HT1080 (cell line): ENCODE measurements at regions not wholly inside any gene's neighbourhood (a gene's known extent, or its start where the extent isn't known, plus 50 kb on each side); places are given as distances from the start of the nearest gene placed in this dataset.
A peak's percentile ranks its signal among the peaks of the same experiment; 100 is the strongest.

Source experiments
- DNase-seq: peaks from one replicate; pipeline ENCODE4 v3.0.0-alpha.2; 2015; ENCODE audit warnings: low read depth

DNA sequence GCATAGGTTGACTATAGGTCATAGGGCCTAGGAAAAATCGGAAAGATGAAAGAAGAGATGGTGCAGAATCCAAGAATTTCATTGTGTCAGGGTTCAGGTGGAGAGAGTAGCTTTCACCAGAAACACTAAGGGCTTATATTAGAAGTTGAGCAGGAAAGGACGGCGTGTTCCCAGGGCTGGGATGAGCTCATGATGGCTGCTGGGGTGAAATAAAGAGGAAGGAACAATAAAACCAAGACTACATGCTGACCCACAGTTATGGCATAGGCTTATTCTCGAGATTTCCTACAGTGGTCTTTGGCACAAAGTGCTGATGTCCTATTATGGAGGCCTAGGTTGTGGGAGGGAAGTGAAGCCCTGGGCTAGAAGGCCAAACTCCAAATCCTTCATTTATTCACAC, 195.8 kb downstream of the PTEN start:
- no peak for DNase-seq

DNA sequence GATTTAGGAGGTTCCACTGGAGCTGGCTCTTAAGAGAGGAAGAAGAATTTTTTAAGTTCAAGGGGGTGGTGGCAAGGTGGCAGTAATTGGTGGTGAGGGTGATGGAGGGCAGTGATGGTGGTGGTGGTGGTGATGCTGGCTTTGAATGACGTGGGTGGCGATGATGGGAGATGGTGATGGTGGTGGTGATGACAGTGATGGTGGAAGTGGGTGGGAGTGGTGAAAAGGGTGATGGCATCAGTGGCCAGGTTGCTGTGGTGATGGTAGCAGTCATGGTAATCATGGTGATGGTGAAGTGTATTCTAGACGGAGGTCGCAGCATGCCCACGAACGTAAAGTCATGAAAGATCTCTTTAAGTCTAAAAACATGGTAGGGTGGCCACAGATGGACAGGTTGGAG, 197.3 kb downstream of the PTEN start:
- DNase-seq, result no peak

DNA sequence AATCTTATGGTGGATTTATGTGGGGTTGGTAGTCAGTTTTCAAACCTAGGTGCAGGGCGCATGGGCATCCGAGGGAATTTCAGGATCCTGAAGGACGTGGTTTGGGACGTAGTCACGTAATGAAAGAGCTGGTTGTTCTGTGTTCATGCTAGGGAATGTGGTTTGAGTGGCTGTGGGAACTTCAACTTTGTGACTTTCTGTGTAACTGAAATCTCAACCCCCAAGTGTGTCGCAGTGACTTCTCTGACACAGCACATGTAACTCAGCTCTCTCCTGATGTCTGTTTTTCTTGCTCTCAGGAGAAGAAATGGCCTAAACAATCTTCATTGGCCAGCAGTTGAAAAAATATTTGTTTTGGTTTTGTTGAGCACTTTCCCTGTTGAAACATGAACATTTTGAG, 199.0 kb downstream of the PTEN start:
- no peak for DNase-seq

DNA sequence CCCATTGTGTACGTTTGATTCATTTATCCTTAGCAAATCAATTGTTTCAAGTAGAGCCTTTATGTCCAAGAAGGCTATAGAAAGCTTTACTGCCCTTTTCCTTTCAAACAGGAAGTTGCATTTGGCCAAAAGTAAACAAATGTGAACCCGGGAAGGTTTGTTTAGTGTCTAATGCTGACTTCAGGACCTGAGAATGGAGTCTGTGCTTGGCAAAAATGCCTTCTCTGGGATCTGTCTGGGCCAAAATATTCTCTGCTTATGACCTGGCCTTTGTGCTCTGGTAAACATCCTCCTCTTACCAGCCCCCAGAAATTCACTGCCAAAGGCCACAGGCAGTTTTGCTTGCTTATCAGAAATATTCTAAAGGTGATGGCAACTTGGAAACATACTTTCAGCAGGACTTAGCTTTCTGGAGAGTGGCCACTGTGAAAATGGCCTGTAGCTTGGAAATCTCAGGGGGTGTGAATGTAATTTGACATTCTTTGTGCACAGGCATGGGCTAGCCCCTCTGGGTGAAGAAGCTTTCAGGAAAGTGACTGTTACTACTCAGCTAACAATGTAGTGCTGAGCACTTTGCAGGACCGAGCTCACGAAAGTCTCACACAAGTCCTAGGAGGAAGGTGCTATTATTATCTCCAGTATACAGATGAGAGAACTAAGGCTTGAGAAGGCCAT, 199.5 kb downstream of the PTEN start:
- DNase-seq, result no peak

DNA sequence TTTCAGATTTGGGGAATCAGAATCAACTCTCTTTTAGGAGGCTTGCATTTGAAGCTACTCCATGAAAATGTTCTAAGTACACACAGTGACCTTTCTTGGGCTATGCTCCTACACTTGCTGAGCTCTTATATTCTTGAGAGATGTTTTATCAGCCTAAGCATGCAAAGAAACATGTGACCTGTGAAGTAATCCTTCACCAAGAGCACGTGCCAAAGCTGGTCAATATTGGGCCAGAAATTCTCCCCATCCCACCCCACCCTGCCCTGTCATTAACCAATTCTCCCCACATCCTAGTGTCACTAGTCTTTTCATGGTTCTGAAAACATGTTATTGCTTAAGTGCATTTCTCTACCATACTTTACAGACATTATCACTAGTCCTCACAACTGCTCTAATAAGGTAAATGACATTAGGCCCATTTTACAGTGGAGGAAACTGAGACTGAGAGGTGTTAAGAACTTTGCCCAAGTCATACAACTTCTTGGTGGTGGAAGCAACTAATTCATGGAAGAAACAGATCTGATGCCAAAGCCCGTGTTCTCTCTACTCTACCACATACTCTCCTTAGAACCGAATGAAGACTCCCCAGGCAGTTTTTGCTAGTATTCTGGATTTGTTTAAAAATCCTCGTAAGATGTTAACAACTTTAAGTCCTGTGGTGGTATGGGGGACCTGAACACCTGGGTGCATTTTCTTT, 200.6 kb downstream of the PTEN start:
- DNase-seq, result no peak

DNA sequence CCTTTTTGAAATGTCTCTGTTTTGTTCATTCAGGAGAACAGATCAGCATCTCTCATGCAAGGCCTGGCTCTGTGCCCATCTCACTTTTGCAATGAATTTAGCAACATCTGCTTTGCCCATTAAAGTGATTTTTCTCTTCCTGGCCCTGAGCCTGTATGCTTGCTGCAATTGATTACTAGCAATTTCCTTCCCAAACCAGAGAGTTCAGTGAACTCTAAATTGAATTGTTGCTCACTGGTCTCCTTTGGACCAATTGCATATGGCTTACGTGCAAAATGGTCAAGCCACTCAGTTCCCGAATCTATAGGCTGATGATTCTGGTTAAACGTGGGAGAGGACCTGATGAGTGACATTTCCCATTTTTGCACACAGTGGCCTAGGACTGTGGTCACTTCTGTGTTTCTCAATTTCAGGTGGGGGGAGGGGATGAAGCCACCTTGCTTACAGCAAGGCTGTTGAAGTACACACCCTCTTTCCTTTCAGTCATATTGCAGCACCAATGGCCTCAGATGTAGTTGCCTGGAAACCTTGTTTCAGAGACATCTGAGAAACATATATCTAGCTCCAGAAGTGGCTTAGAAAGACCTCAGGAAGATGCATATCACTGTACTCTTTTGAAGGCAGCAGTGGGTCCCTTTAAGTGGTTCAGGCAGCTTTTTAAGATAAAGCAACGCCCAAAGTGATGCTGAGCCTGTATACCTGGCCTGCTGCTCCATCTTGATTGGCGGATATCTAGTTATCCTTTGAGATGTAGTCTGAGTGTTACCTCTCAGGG, 201.4 kb downstream of the PTEN start:
- DNase-seq, result no peak

DNA sequence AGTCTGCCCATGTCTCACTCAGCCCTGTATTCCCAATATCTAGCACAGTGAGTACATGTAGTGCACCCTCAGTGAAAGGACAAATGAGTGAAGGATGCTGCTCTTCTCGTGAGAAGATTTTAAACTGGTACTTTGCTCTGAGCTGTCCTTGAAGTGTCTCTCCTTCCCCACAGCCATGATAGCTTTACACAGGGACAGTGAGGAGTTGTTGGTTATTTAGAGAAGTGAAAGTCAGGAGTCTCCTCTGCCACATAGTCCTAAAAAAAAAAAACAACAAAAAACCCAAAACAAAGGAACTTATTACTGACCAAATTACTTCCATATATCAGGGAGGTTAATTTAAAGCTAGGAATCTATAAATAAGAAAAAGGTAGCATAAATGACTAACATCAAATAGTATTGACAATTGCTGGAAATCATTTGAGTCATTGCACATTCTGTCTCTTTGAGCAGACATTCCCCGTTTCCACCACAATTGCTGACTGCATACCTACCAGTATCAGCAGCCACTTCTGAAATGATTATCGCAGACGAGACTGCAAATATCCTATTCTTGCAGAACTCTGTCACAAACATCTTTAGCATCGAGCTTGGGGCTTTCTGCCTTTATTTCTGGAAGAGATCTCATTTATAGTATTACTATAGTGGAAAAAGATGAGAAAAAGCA, 202.1 kb downstream of the PTEN start:
- no peak for DNase-seq

DNA sequence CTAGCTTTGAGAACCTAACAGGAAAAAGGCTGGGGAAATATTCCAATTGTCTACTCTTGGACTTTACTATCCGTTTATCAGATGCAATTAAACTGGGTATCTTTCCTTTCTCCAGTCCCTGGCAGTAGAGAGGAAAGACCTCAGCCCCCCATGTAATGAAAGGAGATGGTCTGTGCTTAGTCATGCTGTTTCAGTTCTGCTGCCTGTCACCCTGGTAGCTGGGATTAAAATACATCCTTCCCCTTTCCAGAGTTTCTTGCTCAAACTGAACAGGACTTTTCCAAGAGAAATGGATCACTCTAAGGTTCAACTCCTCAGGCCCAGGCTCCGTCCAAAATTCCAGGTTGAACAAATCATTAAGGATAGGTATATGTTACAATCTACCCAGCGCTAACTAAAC, 202.9 kb downstream of the PTEN start:
- no peak for DNase-seq

DNA sequence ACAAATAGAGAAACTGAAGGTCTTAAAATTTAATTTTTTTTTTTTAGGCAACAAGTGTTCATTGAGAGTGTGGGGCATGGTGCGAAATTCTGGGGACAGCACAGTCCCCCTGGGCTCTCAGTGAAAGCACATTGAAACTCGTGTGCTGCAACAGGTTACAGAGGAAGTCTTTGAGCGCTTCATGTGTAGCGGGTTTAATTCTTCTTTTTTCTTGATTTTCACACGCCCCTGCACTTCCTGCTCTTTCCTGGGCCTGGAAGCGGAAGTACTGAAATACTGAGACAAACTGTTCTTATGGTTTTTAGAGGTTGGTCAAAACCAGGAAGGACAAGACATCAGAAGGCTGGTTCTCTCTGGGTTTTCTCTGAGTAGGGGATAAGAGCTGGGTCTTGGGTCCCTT, 203.5 kb downstream of the PTEN start:
- no peak for DNase-seq

DNA sequence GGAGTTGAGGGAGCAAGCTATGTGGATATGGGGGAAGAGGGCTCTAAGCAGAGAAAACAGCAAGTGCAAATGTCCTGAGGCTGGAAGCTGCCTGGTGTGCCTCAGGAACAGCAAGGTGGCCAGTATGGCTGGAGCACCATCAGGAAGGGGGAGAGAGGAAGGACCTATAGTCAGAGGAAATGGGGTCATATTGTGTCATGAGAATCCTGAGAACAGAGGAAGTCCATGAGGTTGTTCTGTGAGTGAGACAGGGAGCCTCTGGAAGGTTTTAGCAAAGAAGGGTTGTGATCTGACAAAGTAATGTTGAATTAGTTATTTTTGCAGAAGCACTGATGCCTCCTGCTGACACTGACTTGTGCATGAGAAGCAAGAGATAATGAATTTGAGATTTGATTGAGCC, 204.3 kb downstream of the PTEN start:
- peak; percentile 20 for DNase-seq

DNA sequence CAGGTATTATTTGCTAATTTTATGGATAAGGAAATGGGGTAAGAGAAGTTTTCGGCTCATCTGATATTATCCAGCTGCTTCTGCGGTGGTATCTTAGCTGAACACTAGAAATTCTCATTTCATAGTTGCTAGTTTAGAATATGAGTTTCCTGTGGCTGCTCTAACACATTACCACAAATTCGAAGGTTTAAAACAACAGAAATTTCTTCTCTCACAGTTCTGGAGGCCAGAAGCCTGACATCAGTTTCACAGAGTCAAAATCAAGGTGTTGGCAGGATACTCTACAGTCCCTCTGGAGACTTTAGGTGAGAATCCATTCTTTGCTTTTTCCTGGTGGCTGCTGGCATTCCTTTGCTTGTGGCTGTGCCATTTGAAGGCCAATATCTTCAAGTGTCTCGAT, 205.9 kb downstream of the PTEN start:
- no peak for DNase-seq

DNA sequence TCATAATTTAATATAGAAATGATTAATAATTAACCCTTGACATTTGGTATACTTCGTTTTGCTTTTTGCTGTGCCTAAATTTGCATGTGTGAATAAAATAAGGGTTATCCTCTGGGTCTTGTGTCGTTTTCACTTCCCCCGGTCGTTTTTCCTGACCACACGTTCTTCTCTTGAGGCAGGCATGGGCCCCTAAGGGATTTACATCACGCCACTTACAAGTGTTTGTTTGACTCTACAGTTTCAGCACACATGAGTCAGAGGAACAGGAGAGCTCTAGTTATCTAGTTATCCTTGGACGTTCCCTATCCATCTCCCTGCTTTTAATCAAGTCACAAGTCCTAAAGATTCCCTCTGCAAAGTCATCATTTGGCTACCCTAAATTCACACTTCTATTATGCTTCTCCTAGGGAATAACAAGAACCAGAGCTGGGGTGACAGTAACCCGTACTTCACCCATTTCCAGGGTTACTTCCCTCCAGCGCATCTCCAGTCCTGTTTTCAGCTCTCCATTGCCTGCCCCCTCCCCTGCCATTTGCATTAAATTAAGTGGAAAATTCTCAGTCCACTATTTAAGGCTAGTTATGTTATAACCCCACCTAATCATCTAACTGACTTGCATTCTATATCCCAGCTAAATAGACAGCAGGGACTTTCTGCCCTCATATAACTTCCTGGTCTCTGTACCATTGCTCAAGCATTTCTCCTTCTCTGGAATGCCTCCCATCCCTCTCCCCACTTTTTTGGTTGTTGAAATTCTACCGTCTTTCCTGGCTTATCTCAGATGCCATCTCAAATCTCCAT, 206.9 kb downstream of the PTEN start:
- no peak for DNase-seq

DNA sequence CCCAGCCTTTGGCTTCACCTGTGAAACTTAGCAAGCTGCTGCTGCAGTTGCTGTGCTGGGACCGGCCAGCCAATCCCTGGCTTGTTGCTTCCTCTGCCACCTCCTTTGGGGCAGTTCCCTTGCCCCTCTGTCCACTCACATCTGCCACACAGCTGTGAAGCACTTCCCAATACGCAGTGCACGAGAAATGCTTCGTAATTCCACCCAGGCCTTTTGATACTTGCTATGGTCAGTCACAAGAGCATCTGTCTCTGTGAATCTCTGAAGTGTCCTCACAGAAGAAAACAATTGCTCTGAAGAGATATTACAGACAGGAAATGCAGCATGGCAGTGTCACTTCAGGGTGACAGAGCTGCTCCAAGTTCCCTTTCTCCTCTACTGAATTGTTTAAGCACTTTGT, 208.5 kb downstream of the PTEN start:
- DNase-seq, result no peak

DNA sequence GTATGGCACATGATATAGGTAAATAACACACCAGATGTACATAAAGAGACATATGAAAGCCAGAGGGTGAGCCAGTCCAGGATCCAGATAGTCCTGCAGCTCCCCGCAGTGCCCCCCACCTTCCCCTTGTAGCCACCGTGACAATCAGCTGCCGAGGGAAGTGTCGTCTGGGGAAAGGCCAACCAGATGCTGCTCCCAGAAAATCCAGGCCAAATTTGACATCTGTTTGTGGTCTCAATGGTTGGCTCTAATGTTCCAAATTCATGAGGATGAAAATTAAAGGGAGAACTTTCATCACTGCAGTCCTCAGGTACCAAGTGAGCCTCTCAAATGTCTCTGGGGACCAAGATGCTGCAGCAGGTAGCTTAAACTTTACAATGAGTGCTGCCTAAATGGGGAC, 210.3 kb downstream of the PTEN start:
- no peak for DNase-seq

DNA sequence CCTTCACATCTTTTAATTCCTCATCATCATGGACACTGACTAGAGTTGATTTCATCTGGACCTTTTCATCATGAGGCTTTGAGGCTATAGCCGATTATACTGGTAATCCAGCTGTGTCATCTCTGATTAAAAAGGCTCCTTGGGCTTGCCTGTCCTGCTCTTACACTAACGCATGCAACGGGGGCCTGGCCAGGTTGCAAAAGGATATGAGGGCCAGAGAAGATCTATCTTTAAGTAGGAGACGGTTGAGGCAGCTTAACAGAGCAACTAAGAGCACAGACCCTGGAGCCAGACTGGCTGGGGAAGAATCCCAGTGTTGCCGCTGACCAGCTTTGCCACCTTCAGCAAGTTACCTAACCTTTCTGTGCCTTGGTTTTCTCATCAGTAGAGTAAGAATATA, 211.5 kb downstream of the PTEN start:
- DNase-seq, result no peak

DNA sequence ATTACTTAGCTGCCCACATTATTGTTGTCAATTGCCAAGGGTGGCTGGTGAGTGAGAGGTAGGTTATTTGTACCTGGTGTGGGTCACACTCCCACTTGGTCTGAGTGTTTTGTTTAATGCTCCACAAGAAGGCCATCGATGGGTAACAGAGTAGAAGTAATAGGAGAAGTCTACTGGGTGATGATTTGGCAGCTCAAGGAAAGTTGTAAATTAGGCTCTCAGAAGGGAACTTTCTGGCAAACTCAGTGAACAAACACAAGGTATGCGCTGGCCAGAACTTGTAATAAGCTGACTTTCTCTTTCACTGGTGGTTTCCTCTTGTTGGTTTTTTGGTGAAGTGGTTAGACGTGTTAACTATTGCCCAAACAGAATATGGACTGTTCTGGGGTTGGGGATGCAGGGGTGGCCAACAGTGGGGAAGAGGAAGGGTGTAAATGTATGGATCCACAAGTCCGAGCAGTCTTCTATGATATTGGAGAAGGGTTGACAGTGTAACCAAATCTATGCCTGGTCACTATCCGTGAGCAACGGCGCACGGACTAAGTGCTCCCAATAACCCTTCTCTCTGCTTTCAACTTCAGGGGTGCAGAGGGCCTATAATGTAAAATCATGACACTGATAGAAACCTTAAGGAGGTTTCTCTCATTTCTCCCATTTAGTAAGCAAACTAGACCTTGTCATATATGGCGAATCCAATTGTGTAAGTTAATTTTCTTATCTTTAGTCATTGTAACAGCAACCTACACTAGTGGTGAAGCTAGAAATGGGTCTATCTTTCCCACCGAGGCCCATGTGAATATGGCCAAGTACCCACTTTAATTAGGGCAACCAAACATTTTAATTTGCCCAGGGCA, 212.8 kb downstream of the PTEN start:
- no peak for DNase-seq

DNA sequence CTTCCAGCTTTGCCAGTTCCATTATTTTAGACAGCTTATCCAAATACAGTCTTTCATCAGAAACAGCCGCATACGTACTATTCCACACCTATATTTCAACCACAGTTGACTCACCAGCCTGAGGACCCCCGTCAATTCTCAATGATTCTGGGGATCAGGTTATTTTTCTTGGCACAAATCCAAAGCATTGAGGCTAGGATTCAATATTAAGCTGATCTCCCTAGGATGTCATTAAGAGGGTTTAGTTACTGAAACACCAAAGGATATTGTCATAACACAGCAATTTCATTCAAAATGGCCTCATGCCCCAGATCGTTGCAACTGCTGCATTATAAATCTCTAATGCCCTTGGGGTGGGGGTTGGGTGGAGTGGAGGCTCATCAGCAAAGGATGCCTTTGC, 214.6 kb downstream of the PTEN start:
- DNase-seq, result peak; percentile 6

DNA sequence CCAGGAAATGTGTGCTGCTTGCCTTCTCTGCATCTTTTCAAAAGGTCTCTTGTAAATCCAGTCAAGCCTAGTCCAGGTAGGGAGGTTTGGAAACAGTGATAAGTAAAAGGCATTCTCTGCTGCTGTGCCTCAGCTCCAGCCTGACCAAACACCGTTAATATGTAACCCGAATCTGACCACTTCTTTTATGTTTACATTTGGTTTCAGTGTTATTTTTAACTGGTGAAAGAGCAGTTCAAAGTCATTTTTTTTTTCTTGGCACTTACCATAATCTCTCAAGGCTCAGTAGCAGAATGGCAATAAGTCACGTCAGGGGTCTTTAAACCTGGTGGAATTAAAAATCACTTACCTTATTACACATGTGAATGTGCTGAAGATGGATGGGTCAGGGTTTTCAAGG, 216.8 kb downstream of the PTEN start:
- peak; percentile 36 for DNase-seq

DNA sequence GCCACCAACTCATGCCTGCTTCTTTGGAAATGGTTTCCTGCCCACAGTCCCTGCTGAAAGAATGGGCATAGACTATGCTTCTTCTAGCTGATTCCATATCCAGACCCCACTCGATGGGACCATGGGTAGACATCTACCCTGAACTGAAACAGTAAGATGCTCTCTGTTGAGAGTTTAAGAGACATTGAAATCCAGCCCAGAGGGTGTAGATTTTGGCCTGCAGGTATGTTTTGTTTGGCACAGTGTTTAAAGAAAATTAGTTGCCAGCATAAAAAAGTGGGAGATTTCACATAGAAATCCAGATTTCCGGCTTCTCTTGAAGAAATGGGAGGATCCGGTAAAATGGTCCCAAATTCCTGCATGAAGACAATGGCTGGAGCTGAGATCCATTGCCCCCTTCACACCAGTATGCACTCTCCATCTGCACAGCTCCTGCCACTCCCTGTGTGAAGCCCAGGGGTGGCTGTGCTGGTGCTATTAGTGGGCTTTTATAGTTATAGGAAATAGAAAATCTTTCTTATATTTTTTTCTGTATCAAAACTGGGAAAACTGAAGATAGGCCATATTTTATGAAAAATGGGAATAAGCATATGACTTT, 218.1 kb downstream of the PTEN start:
- no peak for DNase-seq

DNA sequence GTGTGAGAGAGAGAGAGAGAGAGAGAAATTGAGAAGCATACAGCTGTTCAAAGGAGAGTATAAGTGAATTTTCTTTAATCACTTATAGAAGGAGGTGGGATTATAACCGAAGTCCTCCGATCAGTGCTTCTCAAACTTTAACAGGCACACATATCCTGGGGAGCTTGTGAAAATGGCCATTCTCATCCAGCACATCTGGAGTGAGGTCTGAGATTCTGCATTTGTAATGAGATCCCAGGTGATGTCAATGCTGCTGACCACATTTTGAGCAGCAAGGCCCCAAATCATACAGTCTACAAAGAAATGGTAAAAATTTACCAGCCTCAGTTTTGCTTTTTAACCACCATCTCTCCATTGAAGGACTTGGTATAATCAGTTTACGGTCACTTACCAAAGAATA, 219.0 kb downstream of the PTEN start:
- no peak for DNase-seq
